HFF-Myc (cell line): ENCODE measurements at regions not wholly inside any gene's neighbourhood (a gene's known extent, or its start where the extent isn't known, plus 50 kb on each side); places are given as distances from the start of the nearest gene placed in this dataset.
A peak's percentile ranks its signal among the peaks of the same experiment; 100 is the strongest.

Experiments
- DNase-seq: peaks from one replicate; pipeline ENCODE4 v3.0.0-alpha.2; 2011; ENCODE audit warnings: low read depth; ENCODE audit errors: extremely low read depth
- H3K4me3 ChIP-seq: replicated peaks from 2 replicates; pipeline ENCODE4 v1.5.1; 2011; ENCODE audit warnings: low read depth, mild to moderate bottlenecking, control low read depth, low read length
- CTCF ChIP-seq: IDR thresholded peaks from 2 replicates; pipeline ENCODE4 v1.5.1; 2012; ENCODE audit warnings: mild to moderate bottlenecking, low read depth, low read length, control low read depth; ENCODE audit errors: missing control alignments

- DNase-seq, result no peak
- TF ChIP-seq CTCF, result no peak
- no peak overlapping the region for H3K4me3 ChIP-seq
Measured at GRCh38 chr11:42490506-42490905, 821.3 kb upstream of the API5 start.

GRCh38 chr11:42494459-42494858 lies 817.3 kb upstream of the API5 start:
- DNase-seq, result no peak
- no peak overlapping the region for H3K4me3 ChIP-seq
- no peak for TF ChIP-seq CTCF

GRCh38 chr11:42498971-42499370 lies 812.8 kb upstream of the API5 start:
- no peak overlapping the region for H3K4me3 ChIP-seq
- TF ChIP-seq CTCF, result no peak
- DNase-seq, result no peak

- DNase-seq, result no peak
- no peak overlapping the region for H3K4me3 ChIP-seq
- TF ChIP-seq CTCF, result no peak
Measured at GRCh38 chr11:42502151-42502550, 809.6 kb upstream of the API5 start.

- DNase-seq, result no peak
- no peak for TF ChIP-seq CTCF
- no peak overlapping the region for H3K4me3 ChIP-seq
Measured at GRCh38 chr11:42521994-42522393, 789.8 kb upstream of the API5 start.

- DNase-seq, result peak; percentile 1
- peak; percentile 58 for TF ChIP-seq CTCF
- H3K4me3 ChIP-seq, result no peak overlapping the region
Measured at GRCh38 chr11:42524534-42525227, 787.1 kb upstream of the API5 start.

- DNase-seq, result no peak
- H3K4me3 ChIP-seq, result no peak overlapping the region
- TF ChIP-seq CTCF, result no peak
Measured at GRCh38 chr11:42526426-42526825, 785.4 kb upstream of the API5 start.
